GM12872 (cell line): ENCODE measurements at regions not wholly inside any gene's neighbourhood (a gene's known extent, or its start where the extent isn't known, plus 50 kb on each side); places are given as distances from the start of the nearest gene placed in this dataset.

ENCODE experiments used
- CTCF ChIP-seq: IDR thresholded peaks from 3 replicates; pipeline ENCODE4 v1.5.1; 2011; ENCODE audit warnings: low read depth, mild to moderate bottlenecking, low read length, moderate library complexity; ENCODE audit not compliant: insufficient read depth

- TF ChIP-seq CTCF, result no peak
Measured at GRCh38 chr22:47380692-47381091, 618.2 kb downstream of the TBC1D22A start.

GRCh38 chr22:47379037-47379436, 616.6 kb downstream of the TBC1D22A start:
- TF ChIP-seq CTCF, result no peak

- TF ChIP-seq CTCF, result no peak
Measured at GRCh38 chr22:47377926-47378560, 615.6 kb downstream of the TBC1D22A start.

- no peak for TF ChIP-seq CTCF
Measured at GRCh38 chr22:47376901-47377505, 614.6 kb downstream of the TBC1D22A start.

GRCh38 chr22:47376322-47376700, 613.9 kb downstream of the TBC1D22A start:
- TF ChIP-seq CTCF, result no peak

GRCh38 chr22:47375621-47376321, 613.3 kb downstream of the TBC1D22A start:
- TF ChIP-seq CTCF, result no peak

GRCh38 chr22:47374901-47375575, 612.6 kb downstream of the TBC1D22A start:
- no peak for TF ChIP-seq CTCF
